ENCODE measurements at regions not wholly inside any gene's neighbourhood (a gene's known extent, or its start where the extent isn't known, plus 50 kb on each side); places are given as distances from the start of the nearest gene placed in this dataset.

- no peaks in the 10 kb centered on the region for H3K79me2 ChIP-seq (ENCODE audit: low read length)
- no peak overlapping the region for H3K9ac ChIP-seq (ENCODE audit: low read length)
- H3K4me2 ChIP-seq (ENCODE audit: low read length): no peak overlapping the region
- TF ChIP-seq EZH2phosphoT487 (IDR thresholded peaks at IDR 0.05; ENCODE audit: low read depth) (no peak), CTCF (IDR thresholded peaks at IDR 0.05; ENCODE audit: low read depth, low read length) (no peak)
- no peaks in the 10 kb centered on the region for H3K4me1 ChIP-seq (ENCODE audit: low read length)
- no peak overlapping the region for H3K27ac ChIP-seq (ENCODE audit: low read length)
- H4K20me1 ChIP-seq (ENCODE audit: insufficient read depth, low read length): no peaks in the 10 kb centered on the region
- H3K27me3 ChIP-seq (ENCODE audit: low read depth, low read length): no peaks in the 10 kb centered on the region
- H3K36me3 ChIP-seq (replicated peaks; ENCODE audit: low read depth, low read length): no peaks in the 10 kb centered on the region
- no peak overlapping the region for H3K4me3 ChIP-seq (ENCODE audit: low read length)
- no peak overlapping the region for H2AFZ ChIP-seq (ENCODE audit: low read depth, low read length)
- H3K9me3 ChIP-seq (ENCODE audit: insufficient read depth, low read length): no peaks in the 10 kb centered on the region
Observed at GRCh38 chr5:82734347-82734746, 342.8 kb downstream of the TMEM167A start.

GRCh38 chr5:82730913-82731312 is 346.3 kb downstream of the TMEM167A start:
- H2AFZ ChIP-seq (ENCODE audit: low read depth, low read length): peak overlapping the region; percentile 60; the same call in 1 of the 2 replicates
- H3K9me3 ChIP-seq (ENCODE audit: insufficient read depth, low read length): no peaks in the 10 kb centered on the region
- H3K4me3 ChIP-seq (ENCODE audit: low read length): no peak overlapping the region
- H3K4me1 ChIP-seq (ENCODE audit: low read length): no peaks in the 10 kb centered on the region
- no peak overlapping the region for H3K9ac ChIP-seq (ENCODE audit: low read length)
- H3K36me3 ChIP-seq (replicated peaks; ENCODE audit: low read depth, low read length): no peaks in the 10 kb centered on the region
- H3K79me2 ChIP-seq (ENCODE audit: low read length): no peaks in the 10 kb centered on the region
- H3K4me2 ChIP-seq (ENCODE audit: low read length): no peak overlapping the region
- no peak overlapping the region for H3K27ac ChIP-seq (ENCODE audit: low read length)
- TF ChIP-seq CTCF (IDR thresholded peaks at IDR 0.05; ENCODE audit: low read depth, low read length) (no peak), EZH2phosphoT487 (IDR thresholded peaks at IDR 0.05; ENCODE audit: low read depth) (no peak)
- no peaks in the 10 kb centered on the region for H4K20me1 ChIP-seq (ENCODE audit: insufficient read depth, low read length)
- H3K27me3 ChIP-seq (ENCODE audit: low read depth, low read length): no peaks in the 10 kb centered on the region

GRCh38 chr5:82728926-82729702 is 348.1 kb downstream of the TMEM167A start:
- Histone ChIP-seq H4K20me1 (ENCODE audit: insufficient read depth, low read length) (no peaks in the 10 kb centered on the region), H3K27ac (ENCODE audit: low read length) (no peak overlapping the region), H3K4me3 (ENCODE audit: low read length) (no peak overlapping the region), H3K79me2 (ENCODE audit: low read length) (no peaks in the 10 kb centered on the region), H3K9me3 (ENCODE audit: insufficient read depth, low read length) (no peaks in the 10 kb centered on the region), H3K36me3 (replicated peaks; ENCODE audit: low read depth, low read length) (no peaks in the 10 kb centered on the region), H3K4me1 (ENCODE audit: low read length) (no peaks in the 10 kb centered on the region), H3K9ac (ENCODE audit: low read length) (no peak overlapping the region), H2AFZ (ENCODE audit: low read depth, low read length) (no peak overlapping the region), H3K4me2 (ENCODE audit: low read length) (no peak overlapping the region), H3K27me3 (ENCODE audit: low read depth, low read length) (no peaks in the 10 kb centered on the region)
- TF ChIP-seq CTCF (IDR thresholded peaks at IDR 0.05; ENCODE audit: low read depth, low read length) (no peak), EZH2phosphoT487 (IDR thresholded peaks at IDR 0.05; ENCODE audit: low read depth) (no peak)

- H3K9ac ChIP-seq (ENCODE audit: low read length): no peak overlapping the region
- no peak for TF ChIP-seq CTCF (IDR thresholded peaks at IDR 0.05; ENCODE audit: low read depth, low read length)
- no peak overlapping the region for H3K4me2 ChIP-seq (ENCODE audit: low read length)
- no peaks in the 10 kb centered on the region for H3K9me3 ChIP-seq (ENCODE audit: insufficient read depth, low read length)
- no peaks in the 10 kb centered on the region for H4K20me1 ChIP-seq (ENCODE audit: insufficient read depth, low read length)
- no peaks in the 10 kb centered on the region for H3K27me3 ChIP-seq (ENCODE audit: low read depth, low read length)
- H3K36me3 ChIP-seq (replicated peaks; ENCODE audit: low read depth, low read length): no peaks in the 10 kb centered on the region
- no peak overlapping the region for H3K27ac ChIP-seq (ENCODE audit: low read length)
- H3K4me1 ChIP-seq (ENCODE audit: low read length): peaks cover 10% of the 10 kb centered on the region
- H3K4me3 ChIP-seq (ENCODE audit: low read length): no peak overlapping the region
- H2AFZ ChIP-seq (ENCODE audit: low read depth, low read length): no peak overlapping the region
- no peaks in the 10 kb centered on the region for H3K79me2 ChIP-seq (ENCODE audit: low read length)
Observed at GRCh38 chr5:82723168-82723567, 354.0 kb downstream of the TMEM167A start.
